Esophagus muscularis mucosa (tissue), 4 donors: ENCODE measurements at regions not wholly inside any gene's neighbourhood (a gene's known extent, or its start where the extent isn't known, plus 50 kb on each side); places are given as distances from the start of the nearest gene placed in this dataset.

ENCODE experiments used
- EP300 ChIP-seq: sonication (generic); formaldehyde crosslinking; IDR thresholded peaks from one replicate; pipeline ENCODE4 v1.6.1; 2017; ENCODE audit warnings: antibody characterized with exemption
- POLR2A ChIP-seq: fragments of 450-650 bp; IDR thresholded peaks from one replicate; pipeline ENCODE4 v1.6.1; 2017; ENCODE audit warnings: antibody characterized with exemption, moderate library complexity, mild to moderate bottlenecking, low read depth
- TF ChIP-seq, protein P1 (sequence below), 3 experiments: fragments of 200-600 bp in 2 of 3; fragments of 450-650 bp in 1 of 3; sonication (generic) in 2 of 3; IDR thresholded peaks; one replicate each; pipeline ENCODE4 v1.5.1; 2017 to 2019; ENCODE audit warnings: antibody characterized with exemption in 3 of 3, mild to moderate bottlenecking in 2 of 3, moderate library complexity in 1 of 3

DNA sequence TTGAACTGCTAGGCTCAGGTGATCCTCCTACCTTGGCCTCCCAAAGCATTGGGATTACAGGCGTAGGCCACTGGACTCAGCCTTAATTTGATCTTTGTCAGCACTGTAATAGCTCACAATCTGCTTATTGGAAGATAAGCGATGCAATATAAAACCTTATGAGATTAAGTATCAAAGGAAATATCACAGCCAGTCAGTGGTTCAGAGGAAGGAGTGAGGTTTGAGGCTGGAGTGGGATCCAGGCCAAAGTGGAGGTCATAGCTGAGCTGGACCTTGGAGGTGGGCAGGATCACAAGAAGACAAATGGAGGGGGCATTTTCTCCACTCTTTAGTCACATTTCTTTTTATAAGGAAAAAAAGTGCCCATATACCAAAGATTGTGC is 228.5 kb downstream of the RHOU start:
- TF ChIP-seq, protein P1, sequence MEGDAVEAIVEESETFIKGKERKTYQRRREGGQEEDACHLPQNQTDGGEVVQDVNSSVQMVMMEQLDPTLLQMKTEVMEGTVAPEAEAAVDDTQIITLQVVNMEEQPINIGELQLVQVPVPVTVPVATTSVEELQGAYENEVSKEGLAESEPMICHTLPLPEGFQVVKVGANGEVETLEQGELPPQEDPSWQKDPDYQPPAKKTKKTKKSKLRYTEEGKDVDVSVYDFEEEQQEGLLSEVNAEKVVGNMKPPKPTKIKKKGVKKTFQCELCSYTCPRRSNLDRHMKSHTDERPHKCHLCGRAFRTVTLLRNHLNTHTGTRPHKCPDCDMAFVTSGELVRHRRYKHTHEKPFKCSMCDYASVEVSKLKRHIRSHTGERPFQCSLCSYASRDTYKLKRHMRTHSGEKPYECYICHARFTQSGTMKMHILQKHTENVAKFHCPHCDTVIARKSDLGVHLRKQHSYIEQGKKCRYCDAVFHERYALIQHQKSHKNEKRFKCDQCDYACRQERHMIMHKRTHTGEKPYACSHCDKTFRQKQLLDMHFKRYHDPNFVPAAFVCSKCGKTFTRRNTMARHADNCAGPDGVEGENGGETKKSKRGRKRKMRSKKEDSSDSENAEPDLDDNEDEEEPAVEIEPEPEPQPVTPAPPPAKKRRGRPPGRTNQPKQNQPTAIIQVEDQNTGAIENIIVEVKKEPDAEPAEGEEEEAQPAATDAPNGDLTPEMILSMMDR (IDR thresholded peaks at IDR 0.05) = no peak
- TF ChIP-seq POLR2A (no peak), EP300 (no peak)
